ENCODE measurements at regions not wholly inside any gene's neighbourhood (a gene's known extent, or its start where the extent isn't known, plus 50 kb on each side); places are given as distances from the start of the nearest gene placed in this dataset.

DNA sequence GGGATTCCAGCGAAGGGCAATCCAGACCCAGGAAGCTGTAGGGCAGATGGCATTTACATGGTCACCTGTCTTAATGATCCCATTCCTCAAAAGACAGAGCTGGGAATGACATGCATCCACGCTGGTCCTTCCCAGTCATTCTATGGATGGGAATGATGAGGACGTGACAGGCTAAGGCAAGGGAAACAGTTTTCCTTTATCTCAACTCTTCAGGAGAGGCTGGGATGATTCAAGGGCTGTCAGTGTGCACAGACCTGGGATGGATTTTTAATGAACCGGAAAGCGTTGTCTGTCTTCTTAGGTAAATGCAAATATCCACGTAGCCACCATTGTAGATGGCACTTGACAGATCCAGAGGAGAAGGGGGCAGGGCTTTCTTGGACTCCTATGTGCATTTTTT is 483.2 kb upstream of the EEF2KMT start:
- in situ Hi-C loops (cut with MboI; ENCODE audit: low sequenced_read_pairs) (no loop called here), dilution Hi-C loops (cut with HindIII; ENCODE audit: low sequenced_read_pairs, unreplicated experiment) (no loop called here), intact Hi-C loops (cut with micrococcal nuclease) (no loop called here)
- no peak overlapping the region for H3K4me3 ChIP-seq (ENCODE audit: insufficient read depth, low read depth, low read length)
- H3K36me3 ChIP-seq (ENCODE audit: control insufficient read depth, insufficient read depth, low read length), result no peaks in the 10 kb centered on the region
- H3K14ac ChIP-seq (replicated peaks; ENCODE audit: low read depth, low read length), result no peak overlapping the region
- no peak overlapping the region for H2BK120ac ChIP-seq (ENCODE audit: low read depth, low read length)
- ChIA-PET POLR2A (ENCODE audit: unreplicated experiment) (no interaction called here), CTCF (no interaction called here)
- H3K4ac ChIP-seq (ENCODE audit: low read depth, low read length), result no peak overlapping the region
- no TSS peak for BruUV-seq (replicated peaks)
- no peaks in the 10 kb centered on the region for H3K4me1 ChIP-seq (ENCODE audit: control insufficient read depth, insufficient read depth, low read length)
- DNase-seq (no peak), ATAC-seq (ENCODE audit: low read depth) (no peak)
- TF ChIP-seq MAZ (IDR thresholded peaks at IDR 0.05; ENCODE audit: borderline replicate concordance, low read depth, low read length), result no peak
- TF ChIP-seq NFE2L2 (IDR thresholded peaks at IDR 0.05; ENCODE audit: low read depth, low read length), result no peak
- no peak for TF ChIP-seq CHD1 (IDR thresholded peaks at IDR 0.05; ENCODE audit: low read depth, low read length)
- TF ChIP-seq MAFK (IDR thresholded peaks at IDR 0.05; ENCODE audit: low read depth, low read length), result no peak
- H4K91ac ChIP-seq (ENCODE audit: insufficient read depth, low read depth, low read length), result no peak overlapping the region
- H3K18ac ChIP-seq (ENCODE audit: low read depth, low read length), result no peak overlapping the region
- H2BK20ac ChIP-seq (ENCODE audit: low read depth, low read length), result no peak overlapping the region
- no peaks in the 10 kb centered on the region for H3K79me1 ChIP-seq (ENCODE audit: low read depth in 1 of 2, low read length in 2 of 2)
- no peaks in the 10 kb centered on the region for H3K9me1 ChIP-seq (ENCODE audit: insufficient read depth, low read length)
- H3K4me2 ChIP-seq (ENCODE audit: low read depth, low read length), result no peak overlapping the region
- no peak overlapping the region for H2AK9ac ChIP-seq (replicated peaks; ENCODE audit: low read depth, low read length, poor library complexity)
- no peak overlapping the region for H4K8ac ChIP-seq (ENCODE audit: low read depth in 2 of 2, low read length in 2 of 2)
- H4K5ac ChIP-seq (ENCODE audit: low read depth, low read length), result no peak overlapping the region
- WGBS, 2 experiments (ENCODE audit: extremely low coverage in 2 of 2, insufficient read length in 1 of 2), result 100% methylated on average over 2 of the region's 6 CpGs; no CpG with 5 or more reads in 1 of the 2 experiments
- peaks cover 36% of the 10 kb centered on the region for H3K9me3 ChIP-seq (ENCODE audit: control insufficient read depth, insufficient read depth, low read length)
- H2BK15ac ChIP-seq (ENCODE audit: low read depth, low read length), result no peak overlapping the region
- H4K20me1 ChIP-seq (ENCODE audit: insufficient read depth, low read length), result no peaks in the 10 kb centered on the region
- no peak overlapping the region for H2AFZ ChIP-seq (replicated peaks; ENCODE audit: low read length, poor library complexity)
- H2AK5ac ChIP-seq (ENCODE audit: low read depth, low read length), result no peak overlapping the region
- H3K27ac ChIP-seq (ENCODE audit: insufficient read depth, low read length), result no peak overlapping the region
- H3K23ac ChIP-seq (ENCODE audit: low read depth, low read length), result no peak overlapping the region
- H3K56ac ChIP-seq (ENCODE audit: extremely low read depth, insufficient read depth, low read length), result no peak overlapping the region
- H3K27me3 ChIP-seq (ENCODE audit: control insufficient read depth, insufficient read depth, low read length), result no peaks in the 10 kb centered on the region
- H3K9ac ChIP-seq (ENCODE audit: low read depth, low read length), result no peak overlapping the region
- no peak overlapping the region for H2BK5ac ChIP-seq (ENCODE audit: low read depth, low read length, poor library complexity, severe bottlenecking)
